HEK293 (cell line): ENCODE measurements at regions not wholly inside any gene's neighbourhood (a gene's known extent, or its start where the extent isn't known, plus 50 kb on each side); places are given as distances from the start of the nearest gene placed in this dataset.

ENCODE experiments used
- CTCF ChIA-PET: fragments of 350-600 bp; formaldehyde crosslinking; extraction: SDS; loops from one replicate; lab custom pipeline; 2021; ENCODE audit warnings: antibody characterized with exemption; lab: Yijun Ruan, JAX
- POLR2A ChIA-PET: fragments of 300-600 bp; formaldehyde crosslinking; extraction: SDS; loops from one replicate; lab custom pipeline; 2020; ENCODE audit warnings: antibody characterized with exemption, inconsistent platforms; lab: Yijun Ruan, JAX
- H3K27ac ChIP-seq: fragments of 200-500 bp; sonication (Bioruptor generic); 2 replicates; pipeline ENCODE4 v1.5.1; 2014; ENCODE audit warnings: low read depth, low read length, control low read depth, inconsistent platforms; ENCODE audit errors: extremely low read depth
- H3K36me3 ChIP-seq, 2 experiments: fragments of 200-500 bp in 1 of 2; sonication (Bioruptor generic) in 1 of 2; 1 replicate in 1 of 2; 2 replicates in 1 of 2; pipeline ENCODE4 v1.5.1; 2014 to 2017; ENCODE audit warnings: inconsistent platforms in 2 of 2, low read length in 2 of 2; ENCODE audit not compliant: control insufficient read depth in 2 of 2, insufficient read depth in 1 of 2
- H3K4me1 ChIP-seq: fragments of 200-500 bp; sonication (Bioruptor generic); 2 replicates; pipeline ENCODE4 v1.5.1; 2014; ENCODE audit warnings: mild to moderate bottlenecking, low read length, inconsistent platforms; ENCODE audit not compliant: control insufficient read depth, insufficient read depth
- H3K4me3 ChIP-seq: 2 replicates; pipeline ENCODE4 v1.5.1; 2011; ENCODE audit warnings: low read depth, mild to moderate bottlenecking, control low read depth, low read length, moderate library complexity
- H3K9me3 ChIP-seq: fragments of 200-500 bp; sonication (Bioruptor generic); 2 replicates; pipeline ENCODE4 v1.5.1; 2014; ENCODE audit warnings: low read depth, low read length, inconsistent platforms; ENCODE audit not compliant: control insufficient read depth, insufficient read depth
- BCL11B ChIP-seq: fragments of 450-650 bp; formaldehyde crosslinking; IDR thresholded peaks from 2 replicates; pipeline ENCODE4 v1.5.1; 2016; ENCODE audit warnings: low read depth, missing biosample characterization, missing genetic modification characterization
- GFI1B ChIP-seq: fragments of 450-650 bp; formaldehyde crosslinking; IDR thresholded peaks from 2 replicates; pipeline ENCODE4 v1.5.1; 2016; ENCODE audit warnings: missing biosample characterization, missing genetic modification characterization
- GLIS1 ChIP-seq: fragments of 450-650 bp; formaldehyde crosslinking; IDR thresholded peaks from 2 replicates; pipeline ENCODE4 v1.5.1; 2016; ENCODE audit warnings: missing biosample characterization, missing genetic modification characterization
- PRDM1 ChIP-seq: fragments of 450-650 bp; formaldehyde crosslinking; IDR thresholded peaks from 2 replicates; pipeline ENCODE4; 2016; ENCODE audit warnings: missing biosample characterization, missing genetic modification characterization
- PRDM10 ChIP-seq: fragments of 450-650 bp; formaldehyde crosslinking; IDR thresholded peaks from 2 replicates; pipeline ENCODE4 v1.5.1; 2016; ENCODE audit warnings: missing biosample characterization, missing genetic modification characterization
- ZBTB7A ChIP-seq: fragments of 450-650 bp; formaldehyde crosslinking; IDR thresholded peaks from 2 replicates; pipeline ENCODE4 v1.5.1; 2016; ENCODE audit warnings: low read depth, missing biosample characterization, missing genetic modification characterization
- ZBTB8A ChIP-seq: fragments of 450-650 bp; formaldehyde crosslinking; IDR thresholded peaks from 2 replicates; pipeline ENCODE4 v1.5.1; 2016; ENCODE audit warnings: missing biosample characterization, missing genetic modification characterization
- ZFP37 ChIP-seq: fragments of 450-650 bp; formaldehyde crosslinking; IDR thresholded peaks from 2 replicates; pipeline ENCODE4 v1.5.1; 2016; ENCODE audit warnings: missing biosample characterization, missing genetic modification characterization
- ZIC2 ChIP-seq: fragments of 450-650 bp; formaldehyde crosslinking; IDR thresholded peaks from 2 replicates; pipeline ENCODE4 v1.5.1; 2016; ENCODE audit warnings: missing biosample characterization, missing genetic modification characterization
- ZNF354C ChIP-seq: fragments of 450-650 bp; formaldehyde crosslinking; IDR thresholded peaks from 2 replicates; pipeline ENCODE4 v1.5.1; 2016; ENCODE audit warnings: missing biosample characterization, missing genetic modification characterization, low read depth, borderline replicate concordance
- ZNF433 ChIP-seq: fragments of 450-650 bp; formaldehyde crosslinking; IDR thresholded peaks from 2 replicates; pipeline ENCODE4 v1.5.1; 2016; ENCODE audit warnings: missing biosample characterization, missing genetic modification characterization, low read depth
- ZNF629 ChIP-seq: fragments of 450-650 bp; formaldehyde crosslinking; IDR thresholded peaks from 2 replicates; pipeline ENCODE4 v1.5.1; 2017; ENCODE audit warnings: missing biosample characterization, missing genetic modification characterization
- ZNF664 ChIP-seq: fragments of 450-650 bp; formaldehyde crosslinking; IDR thresholded peaks from 2 replicates; pipeline ENCODE4 v1.5.1; 2016; ENCODE audit warnings: missing biosample characterization, missing genetic modification characterization
- ZNF76 ChIP-seq: fragments of 450-650 bp; formaldehyde crosslinking; IDR thresholded peaks from 2 replicates; pipeline ENCODE4; 2016; ENCODE audit warnings: low read depth, missing biosample characterization, missing genetic modification characterization, borderline replicate concordance
- ZNF768 ChIP-seq: fragments of 450-650 bp; formaldehyde crosslinking; IDR thresholded peaks from 2 replicates; pipeline ENCODE4 v1.5.1; 2018; ENCODE audit warnings: missing biosample characterization, mild to moderate bottlenecking, missing genetic modification characterization
- ZSCAN23 ChIP-seq: fragments of 450-650 bp; formaldehyde crosslinking; IDR thresholded peaks from 2 replicates; pipeline ENCODE4 v1.5.1; 2016; ENCODE audit warnings: missing biosample characterization, missing genetic modification characterization
- TF ChIP-seq, protein P1 (sequence below): fragments of 450-650 bp; formaldehyde crosslinking; IDR thresholded peaks from 2 replicates; pipeline ENCODE4 v1.5.1; 2017; ENCODE audit warnings: missing biosample characterization, missing genetic modification characterization

- Histone ChIP-seq H3K27ac (no peak overlapping the region), H3K4me1 (peaks cover 9% of the 10 kb centered on the region), H3K4me3 (no peak overlapping the region), H3K9me3 (no peaks in the 10 kb centered on the region), H3K36me3 (no peaks in the 10 kb centered on the region)
- TF ChIP-seq BCL11B (tag by site-specific recombination) (no peak), ZNF664 (tag by site-specific recombination) (no peak), GFI1B (no peak), ZNF768 (tag by site-specific recombination) (no peak), ZNF433 (tag by site-specific recombination) (no peak), ZSCAN23 (tag by site-specific recombination) (no peak), ZBTB7A (tag by site-specific recombination) (no peak), ZNF629 (tag by site-specific recombination) (no peak)
- TF ChIP-seq, protein P1, sequence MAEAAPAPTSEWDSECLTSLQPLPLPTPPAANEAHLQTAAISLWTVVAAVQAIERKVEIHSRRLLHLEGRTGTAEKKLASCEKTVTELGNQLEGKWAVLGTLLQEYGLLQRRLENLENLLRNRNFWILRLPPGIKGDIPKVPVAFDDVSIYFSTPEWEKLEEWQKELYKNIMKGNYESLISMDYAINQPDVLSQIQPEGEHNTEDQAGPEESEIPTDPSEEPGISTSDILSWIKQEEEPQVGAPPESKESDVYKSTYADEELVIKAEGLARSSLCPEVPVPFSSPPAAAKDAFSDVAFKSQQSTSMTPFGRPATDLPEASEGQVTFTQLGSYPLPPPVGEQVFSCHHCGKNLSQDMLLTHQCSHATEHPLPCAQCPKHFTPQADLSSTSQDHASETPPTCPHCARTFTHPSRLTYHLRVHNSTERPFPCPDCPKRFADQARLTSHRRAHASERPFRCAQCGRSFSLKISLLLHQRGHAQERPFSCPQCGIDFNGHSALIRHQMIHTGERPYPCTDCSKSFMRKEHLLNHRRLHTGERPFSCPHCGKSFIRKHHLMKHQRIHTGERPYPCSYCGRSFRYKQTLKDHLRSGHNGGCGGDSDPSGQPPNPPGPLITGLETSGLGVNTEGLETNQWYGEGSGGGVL: no peak
- POLR2A ChIA-PET: interaction anchor here (0.6 to 1.2 kb wide), 2 partner anchors 239 to 357 kb away, joined by 3 to 4 read pairs; partner anchors contain the start of genes RSL1D1 and SOCS1
- CTCF ChIA-PET: interaction anchor here (0.7 to 1.2 kb wide), 2 partner anchors 50 to 321 kb away, joined by 3 to 4 read pairs; no protein-coding TSS in a partner anchor
Measured at GRCh38 chr16:11494433-11494832, 92.3 kb downstream of the LITAF start.

- ChIA-PET CTCF (interaction anchor here (0.6 to 1.2 kb wide), 2 partner anchors 36 to 50 kb away, joined by 3 to 4 read pairs; no protein-coding TSS in a partner anchor), POLR2A (interaction anchor here (1.2 kb wide), 1 partner anchor 356 kb away, joined by 3 read pairs; the partner anchor contains the start of gene RSL1D1)
- peaks cover 9% of the 10 kb centered on the region for H3K4me1 ChIP-seq
- no peaks in the 10 kb centered on the region for H3K36me3 ChIP-seq
- H3K4me3 ChIP-seq: no peak overlapping the region
- no peaks in the 10 kb centered on the region for H3K9me3 ChIP-seq
- TF ChIP-seq ZNF76 (no peak), PRDM1 (tag by site-specific recombination) (no peak), ZNF354C (tag by site-specific recombination) (no peak), ZIC2 (tag by site-specific recombination) (peak; percentile 95), PRDM10 (tag by site-specific recombination) (peak; percentile 67), ZBTB8A (tag by site-specific recombination) (peak; percentile 46; the same call in 1 of the 2 replicates), ZFP37 (tag by site-specific recombination) (no peak), GLIS1 (peak; percentile 73)
- TF ChIP-seq, all 188 proteins: peak for 4
- no peak overlapping the region for H3K27ac ChIP-seq
Measured at GRCh38 chr16:11495066-11495407, 91.7 kb downstream of the LITAF start.
